ENCODE measurements at regions not wholly inside any gene's neighbourhood (a gene's known extent, or its start where the extent isn't known, plus 50 kb on each side); places are given as distances from the start of the nearest gene placed in this dataset.

GRCh38 chr18:8893628-8894231 lies 188.4 kb downstream of the MTCL1 start:
- intact Hi-C loops (cut with DNase I, micrococcal nuclease) = no loop called here
- Histone ChIP-seq H3K9me3 (no peaks in the 10 kb centered on the region), H3K4me1 (ENCODE audit: low read depth) (peaks cover 7% of the 10 kb centered on the region), H3K36me3 (ENCODE audit: low read depth) (no peaks in the 10 kb centered on the region), H3K4me3 (no peak overlapping the region)
- ATAC-seq (no peak), DNase-seq (no peak)
- TF ChIP-seq CTCF (IDR thresholded peaks at IDR 0.05) = no peak

GRCh38 chr18:8894823-8895222 lies 189.5 kb downstream of the MTCL1 start:
- DNase-seq (no peak), ATAC-seq (no peak)
- no peak for TF ChIP-seq CTCF (IDR thresholded peaks at IDR 0.05)
- Histone ChIP-seq H3K36me3 (ENCODE audit: low read depth) (no peaks in the 10 kb centered on the region), H3K4me1 (ENCODE audit: low read depth) (peaks cover 7% of the 10 kb centered on the region), H3K4me3 (no peak overlapping the region), H3K9me3 (no peaks in the 10 kb centered on the region)
- intact Hi-C loops (cut with DNase I, micrococcal nuclease) = no loop called here

- H3K4me1 ChIP-seq (ENCODE audit: low read depth) = peaks cover 5% of the 10 kb centered on the region
- ATAC-seq (no peak), DNase-seq (no peak)
- no peak for TF ChIP-seq CTCF (IDR thresholded peaks at IDR 0.05)
- intact Hi-C loops (cut with DNase I, micrococcal nuclease) = no loop called here
- H3K36me3 ChIP-seq (ENCODE audit: low read depth) = no peaks in the 10 kb centered on the region
- no peak overlapping the region for H3K4me3 ChIP-seq
- no peaks in the 10 kb centered on the region for H3K9me3 ChIP-seq
Measured at GRCh38 chr18:8895341-8895740, 190.0 kb downstream of the MTCL1 start.

GRCh38 chr18:8895987-8896619 lies 190.7 kb downstream of the MTCL1 start:
- ATAC-seq (no peak), DNase-seq (no peak)
- TF ChIP-seq CTCF (IDR thresholded peaks at IDR 0.05) = no peak
- Histone ChIP-seq H3K4me1 (ENCODE audit: low read depth) (no peaks in the 10 kb centered on the region), H3K36me3 (ENCODE audit: low read depth) (no peaks in the 10 kb centered on the region), H3K9me3 (no peaks in the 10 kb centered on the region), H3K4me3 (no peak overlapping the region)
- intact Hi-C loops (cut with DNase I, micrococcal nuclease) = no loop called here

GRCh38 chr18:8899000-8899399 lies 193.6 kb downstream of the MTCL1 start:
- no peak for ATAC-seq
- H3K4me1 ChIP-seq (ENCODE audit: low read depth) = no peaks in the 10 kb centered on the region
- DNase-seq = no peak
- H3K9me3 ChIP-seq = no peaks in the 10 kb centered on the region
- no peaks in the 10 kb centered on the region for H3K36me3 ChIP-seq (ENCODE audit: low read depth)
- no peak for TF ChIP-seq CTCF (IDR thresholded peaks at IDR 0.05)
- H3K4me3 ChIP-seq = no peak overlapping the region
- intact Hi-C loops (cut with DNase I, micrococcal nuclease) = no loop called here
